HG03565 (cell line): ENCODE measurements at regions not wholly inside any gene's neighbourhood (a gene's known extent, or its start where the extent isn't known, plus 50 kb on each side); places are given as distances from the start of the nearest gene placed in this dataset.
"Not testable (repeated sequence)": the region's sequence is repeated elsewhere in the genome, so short reads cannot be mapped to it uniquely, and the experiment has no call there.

Experiments
- ATAC-seq: cut with Tn5 transposase; IDR thresholded peaks from one replicate; pipeline ENCODE4 v1.9.1; 2021; ENCODE audit warnings: mild to moderate bottlenecking, moderate library complexity; ENCODE audit not compliant: unreplicated experiment

- ATAC-seq, result no peak
Observed at GRCh38 chr7:113784316-113784715, 134.5 kb downstream of the PPP1R3A start.

GRCh38 chr7:113783403-113783802, 135.4 kb downstream of the PPP1R3A start:
- ATAC-seq, result no peak

GRCh38 chr7:113775804-113776203, 143.0 kb downstream of the PPP1R3A start:
- no peak for ATAC-seq

- no peak for ATAC-seq
Observed at GRCh38 chr7:113775401-113775800, 143.4 kb downstream of the PPP1R3A start.

- ATAC-seq, result peak; percentile 77
Observed at GRCh38 chr7:113774182-113774807, 144.5 kb downstream of the PPP1R3A start.

- no peak for ATAC-seq
Observed at GRCh38 chr7:113770146-113770738, 148.6 kb downstream of the PPP1R3A start.

GRCh38 chr7:113768387-113768786, 150.4 kb downstream of the PPP1R3A start:
- ATAC-seq, result no peak

GRCh38 chr7:113764401-113765035, 154.3 kb downstream of the PPP1R3A start:
- no peak for ATAC-seq

GRCh38 chr7:113763226-113763625, 155.6 kb downstream of the PPP1R3A start:
- ATAC-seq, result no peak

- no peak for ATAC-seq
Observed at GRCh38 chr7:113756250-113756649, 162.6 kb downstream of the PPP1R3A start.

GRCh38 chr7:113752689-113753088, 166.1 kb downstream of the PPP1R3A start:
- no peak for ATAC-seq

- ATAC-seq, result no peak
Observed at GRCh38 chr7:113752289-113752688, 166.5 kb downstream of the PPP1R3A start.

GRCh38 chr7:113751547-113751946, 167.3 kb downstream of the PPP1R3A start:
- no peak for ATAC-seq

GRCh38 chr7:113748385-113748784, 170.4 kb downstream of the PPP1R3A start:
- ATAC-seq, result not testable (repeated sequence)

- ATAC-seq, result not testable (repeated sequence)
Observed at GRCh38 chr7:113742946-113743431, 175.8 kb downstream of the PPP1R3A start.

GRCh38 chr7:113742377-113742776, 176.4 kb downstream of the PPP1R3A start:
- no peak for ATAC-seq

- ATAC-seq, result no peak
Observed at GRCh38 chr7:113731571-113731970, 187.2 kb downstream of the PPP1R3A start.

- ATAC-seq, result no peak
Observed at GRCh38 chr7:113730309-113730955, 188.4 kb downstream of the PPP1R3A start.

GRCh38 chr7:113727486-113727885, 191.3 kb downstream of the PPP1R3A start:
- ATAC-seq, result no peak

GRCh38 chr7:113722006-113722405, 196.8 kb downstream of the PPP1R3A start:
- ATAC-seq, result no peak

- no peak for ATAC-seq
Observed at GRCh38 chr7:113717739-113718138, 201.1 kb downstream of the PPP1R3A start.
